ENCODE measurements at regions not wholly inside any gene's neighbourhood (a gene's known extent, or its start where the extent isn't known, plus 50 kb on each side); places are given as distances from the start of the nearest gene placed in this dataset.
A peak's percentile ranks its signal among the peaks of the same experiment; 100 is the strongest.

DNA sequence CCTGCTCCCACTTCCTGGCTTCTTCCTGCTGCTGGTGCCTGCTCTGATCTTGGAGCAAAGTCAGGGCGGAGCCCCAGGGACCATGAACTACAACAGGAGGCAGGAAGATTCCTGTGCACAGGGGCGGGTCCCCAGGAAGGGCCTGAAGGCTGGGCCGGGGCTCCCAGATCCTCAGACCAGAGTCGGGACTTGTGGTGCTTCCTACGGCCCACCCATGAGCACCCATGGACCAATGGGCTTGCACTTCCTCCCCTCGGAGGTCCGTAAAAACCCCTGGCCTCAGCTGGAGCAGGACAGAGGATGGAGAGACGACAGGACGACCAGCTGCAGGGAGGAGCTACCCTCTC, 1287.1 kb downstream of the TMEM121 start:
- H3K4me1 ChIP-seq (ENCODE audit: insufficient read depth, low read length) = peaks cover 5% of the 10 kb centered on the region
- no peaks in the 10 kb centered on the region for H3K9me3 ChIP-seq (ENCODE audit: low read depth, low read length)

DNA sequence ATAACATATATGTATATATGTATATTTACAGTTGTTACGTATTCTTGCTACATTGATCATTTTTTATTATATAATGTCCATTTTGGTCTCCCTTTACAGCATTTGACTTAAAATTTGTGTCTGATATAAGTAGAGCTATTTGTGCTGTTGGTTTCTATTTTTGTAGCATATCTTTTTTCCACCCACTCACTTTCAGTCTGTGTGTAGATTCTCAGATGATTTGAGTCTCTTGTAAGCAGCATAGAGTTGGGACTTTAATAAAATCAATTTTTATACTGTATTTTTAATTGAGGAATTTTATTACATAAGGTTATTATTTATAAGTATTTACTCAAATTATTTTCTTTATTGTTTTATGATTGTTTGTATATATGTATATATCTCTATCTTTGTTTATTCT, 1293.7 kb downstream of the TMEM121 start:
- peaks cover 2% of the 10 kb centered on the region for H3K27me3 ChIP-seq (ENCODE audit: insufficient read depth, low read length)
- H3K9me3 ChIP-seq (ENCODE audit: low read depth, low read length) = no peaks in the 10 kb centered on the region
- H3K4me1 ChIP-seq (ENCODE audit: insufficient read depth, low read length) = no peaks in the 10 kb centered on the region
- no peak overlapping the region for H3K4me3 ChIP-seq (ENCODE audit: low read length)

More for the DNA sequence above, 1287.1 kb downstream of the TMEM121 start:
- H3K4me3 ChIP-seq (ENCODE audit: low read length) = no peak overlapping the region
- peaks cover 2% of the 10 kb centered on the region for H3K27me3 ChIP-seq (ENCODE audit: insufficient read depth, low read length)

- peaks cover 2% of the 10 kb centered on the region for H3K27me3 ChIP-seq (ENCODE audit: insufficient read depth, low read length)
- no peaks in the 10 kb centered on the region for H3K4me1 ChIP-seq (ENCODE audit: insufficient read depth, low read length)
- H3K4me3 ChIP-seq (ENCODE audit: low read length) = no peak overlapping the region
- H3K9me3 ChIP-seq (ENCODE audit: low read depth, low read length) = no peaks in the 10 kb centered on the region
Measured at GRCh38 chr14:106821119-106821518, 1294.7 kb downstream of the TMEM121 start.

- Histone ChIP-seq H3K9me3 (ENCODE audit: low read depth, low read length) (no peaks in the 10 kb centered on the region), H3K4me1 (ENCODE audit: insufficient read depth, low read length) (no peaks in the 10 kb centered on the region), H3K27me3 (ENCODE audit: insufficient read depth, low read length) (no peaks in the 10 kb centered on the region), H3K4me3 (ENCODE audit: low read length) (no peak overlapping the region)
Measured at GRCh38 chr14:106822905-106823304, 1296.5 kb downstream of the TMEM121 start.

GRCh38 chr14:106823552-106823951, 1297.2 kb downstream of the TMEM121 start:
- H3K27me3 ChIP-seq (ENCODE audit: insufficient read depth, low read length) = no peaks in the 10 kb centered on the region
- H3K4me3 ChIP-seq (ENCODE audit: low read length) = no peak overlapping the region
- no peaks in the 10 kb centered on the region for H3K9me3 ChIP-seq (ENCODE audit: low read depth, low read length)
- H3K4me1 ChIP-seq (ENCODE audit: insufficient read depth, low read length) = no peaks in the 10 kb centered on the region

GRCh38 chr14:106826833-106827369, 1300.5 kb downstream of the TMEM121 start:
- no peaks in the 10 kb centered on the region for H3K9me3 ChIP-seq (ENCODE audit: low read depth, low read length)
- no peaks in the 10 kb centered on the region for H3K27me3 ChIP-seq (ENCODE audit: insufficient read depth, low read length)
- no peaks in the 10 kb centered on the region for H3K4me1 ChIP-seq (ENCODE audit: insufficient read depth, low read length)
- no peak overlapping the region for H3K4me3 ChIP-seq (ENCODE audit: low read length)

- Histone ChIP-seq H3K4me1 (ENCODE audit: insufficient read depth, low read length) (no peaks in the 10 kb centered on the region), H3K27me3 (ENCODE audit: insufficient read depth, low read length) (no peaks in the 10 kb centered on the region), H3K9me3 (ENCODE audit: low read depth, low read length) (no peaks in the 10 kb centered on the region), H3K4me3 (ENCODE audit: low read length) (no peak overlapping the region)
Measured at GRCh38 chr14:106831322-106831720, 1304.9 kb downstream of the TMEM121 start.

DNA sequence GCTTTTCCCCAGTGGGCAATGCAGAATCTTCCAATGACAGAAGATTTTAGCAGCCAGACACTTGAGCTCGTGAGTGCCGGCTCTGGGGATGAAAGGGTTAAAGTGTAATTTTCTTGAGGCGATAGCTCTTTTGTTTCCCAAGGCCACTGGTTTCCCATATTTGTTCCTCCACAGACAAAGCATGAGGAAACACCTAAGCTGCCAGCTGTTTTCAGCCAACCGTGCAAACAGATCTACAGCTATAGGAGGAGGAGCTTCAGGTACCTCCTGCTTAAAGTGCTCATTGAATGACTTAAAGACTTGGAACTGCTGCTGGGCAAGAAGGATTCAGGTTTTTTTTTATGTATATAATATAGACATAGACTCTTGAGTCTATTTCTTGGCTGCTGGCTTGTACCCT, 1311.5 kb downstream of the TMEM121 start:
- no peaks in the 10 kb centered on the region for H3K9me3 ChIP-seq (ENCODE audit: low read depth, low read length)
- no peaks in the 10 kb centered on the region for H3K27me3 ChIP-seq (ENCODE audit: insufficient read depth, low read length)
- H3K4me3 ChIP-seq (ENCODE audit: low read length) = no peak overlapping the region
- peaks cover 5% of the 10 kb centered on the region for H3K4me1 ChIP-seq (ENCODE audit: insufficient read depth, low read length)

DNA sequence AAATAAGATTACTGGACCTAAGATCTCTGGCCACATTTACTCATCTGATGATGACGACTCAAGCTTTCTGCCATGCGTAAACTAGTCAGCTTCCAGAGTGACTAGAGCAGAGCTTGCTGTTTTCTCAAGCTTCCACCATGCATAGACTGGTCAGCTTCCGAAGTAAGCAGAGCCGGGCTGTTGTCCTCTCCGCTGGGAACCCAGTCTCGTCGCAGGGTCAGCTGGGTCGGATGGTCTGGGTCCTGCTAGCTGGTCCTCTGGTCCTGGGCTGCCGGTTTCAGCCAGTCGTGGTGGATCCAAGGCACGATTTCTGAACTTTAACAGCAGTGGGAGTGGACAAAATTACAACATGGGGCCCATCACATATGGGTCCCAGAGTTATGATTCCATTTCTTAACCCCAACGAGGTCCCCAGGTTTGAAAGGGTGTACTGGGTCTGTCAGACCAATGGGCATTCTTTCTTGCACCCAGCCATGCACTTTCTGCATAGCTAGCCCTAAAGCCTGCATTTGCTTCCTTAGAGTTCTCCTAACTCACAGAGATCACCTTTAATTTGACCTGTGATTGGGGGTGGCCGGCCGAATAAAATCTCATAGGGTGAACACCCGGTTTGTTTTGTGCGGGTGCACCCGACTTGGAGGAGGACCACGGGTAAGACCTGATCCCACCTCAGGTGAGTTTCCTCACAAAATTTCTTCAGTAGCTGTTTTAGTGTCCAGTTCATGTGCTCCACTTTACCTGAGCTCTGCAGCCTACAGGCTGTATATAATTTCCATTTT, 1312.8 kb downstream of the TMEM121 start:
- H3K4me1 ChIP-seq (ENCODE audit: insufficient read depth, low read length) = peaks cover 17% of the 10 kb centered on the region
- H3K9me3 ChIP-seq (ENCODE audit: low read depth, low read length) = no peaks in the 10 kb centered on the region
- H3K4me3 ChIP-seq (ENCODE audit: low read length) = no peak overlapping the region
- H3K27me3 ChIP-seq (ENCODE audit: insufficient read depth, low read length) = no peaks in the 10 kb centered on the region

DNA sequence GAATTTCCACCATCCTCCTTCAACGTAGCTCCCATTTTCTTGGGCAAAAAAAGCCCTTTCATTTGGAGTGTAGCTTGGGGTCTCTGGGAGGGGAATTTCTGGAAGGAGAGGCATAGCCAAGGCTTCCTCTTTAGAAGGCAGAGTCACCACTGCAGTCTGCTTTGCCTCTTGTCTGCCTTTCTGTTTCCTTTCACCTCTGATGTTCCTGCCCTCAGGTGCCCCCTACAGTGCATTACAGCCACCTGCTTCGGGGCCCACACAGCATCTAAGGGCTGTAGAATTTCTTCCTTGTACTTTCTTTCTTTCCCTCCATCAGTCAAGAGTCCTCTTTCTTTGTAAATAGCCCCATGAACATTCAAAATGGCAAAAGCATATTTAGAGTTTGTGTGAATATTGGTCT, 1313.9 kb downstream of the TMEM121 start:
- no peaks in the 10 kb centered on the region for H3K27me3 ChIP-seq (ENCODE audit: insufficient read depth, low read length)
- H3K4me1 ChIP-seq (ENCODE audit: insufficient read depth, low read length) = peaks cover 17% of the 10 kb centered on the region
- no peak overlapping the region for H3K4me3 ChIP-seq (ENCODE audit: low read length)
- H3K9me3 ChIP-seq (ENCODE audit: low read depth, low read length) = no peaks in the 10 kb centered on the region

GRCh38 chr14:106840991-106841390, 1314.6 kb downstream of the TMEM121 start:
- H3K4me1 ChIP-seq (ENCODE audit: insufficient read depth, low read length) = peaks cover 22% of the 10 kb centered on the region
- H3K27me3 ChIP-seq (ENCODE audit: insufficient read depth, low read length) = no peaks in the 10 kb centered on the region
- no peaks in the 10 kb centered on the region for H3K9me3 ChIP-seq (ENCODE audit: low read depth, low read length)
- H3K4me3 ChIP-seq (ENCODE audit: low read length) = no peak overlapping the region

DNA sequence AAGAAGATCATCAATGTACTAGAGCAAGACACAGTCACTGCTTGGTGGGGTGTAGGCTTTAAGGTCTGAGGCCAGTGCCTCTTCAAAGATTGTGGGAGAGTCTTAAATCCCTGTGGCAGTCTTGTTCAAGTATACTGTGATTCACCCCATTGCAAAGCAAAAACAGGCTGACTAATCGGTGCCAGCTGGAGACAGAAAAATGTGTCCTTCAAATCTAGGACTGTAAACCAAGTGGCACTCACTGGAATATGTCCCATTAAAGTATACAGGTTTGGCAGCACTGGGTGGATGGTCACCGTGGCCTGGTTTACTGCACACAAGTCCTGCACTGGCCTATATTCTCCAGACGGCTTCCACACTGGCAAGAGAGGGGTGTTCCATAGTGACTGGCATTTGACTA, 1315.3 kb downstream of the TMEM121 start:
- H3K4me3 ChIP-seq (ENCODE audit: low read length) = no peak overlapping the region
- H3K27me3 ChIP-seq (ENCODE audit: insufficient read depth, low read length) = no peaks in the 10 kb centered on the region
- H3K4me1 ChIP-seq (ENCODE audit: insufficient read depth, low read length) = peaks cover 25% of the 10 kb centered on the region

GRCh38 chr14:106842687-106843086, 1316.3 kb downstream of the TMEM121 start:
- H3K9me3 ChIP-seq (ENCODE audit: low read depth, low read length) = no peaks in the 10 kb centered on the region
- no peaks in the 10 kb centered on the region for H3K27me3 ChIP-seq (ENCODE audit: insufficient read depth, low read length)
- no peak overlapping the region for H3K4me3 ChIP-seq (ENCODE audit: low read length)
- H3K4me1 ChIP-seq (ENCODE audit: insufficient read depth, low read length) = peaks cover 30% of the 10 kb centered on the region

More for the DNA sequence above, 1315.3 kb downstream of the TMEM121 start:
- no peaks in the 10 kb centered on the region for H3K9me3 ChIP-seq (ENCODE audit: low read depth, low read length)

- Histone ChIP-seq H3K4me1 (ENCODE audit: insufficient read depth, low read length) (peaks cover 33% of the 10 kb centered on the region), H3K9me3 (ENCODE audit: low read depth, low read length) (no peaks in the 10 kb centered on the region), H3K4me3 (ENCODE audit: low read length) (peak overlapping the region; percentile 93), H3K27me3 (ENCODE audit: insufficient read depth, low read length) (no peaks in the 10 kb centered on the region)
Measured at GRCh38 chr14:106843386-106843785, 1317.0 kb downstream of the TMEM121 start.

DNA sequence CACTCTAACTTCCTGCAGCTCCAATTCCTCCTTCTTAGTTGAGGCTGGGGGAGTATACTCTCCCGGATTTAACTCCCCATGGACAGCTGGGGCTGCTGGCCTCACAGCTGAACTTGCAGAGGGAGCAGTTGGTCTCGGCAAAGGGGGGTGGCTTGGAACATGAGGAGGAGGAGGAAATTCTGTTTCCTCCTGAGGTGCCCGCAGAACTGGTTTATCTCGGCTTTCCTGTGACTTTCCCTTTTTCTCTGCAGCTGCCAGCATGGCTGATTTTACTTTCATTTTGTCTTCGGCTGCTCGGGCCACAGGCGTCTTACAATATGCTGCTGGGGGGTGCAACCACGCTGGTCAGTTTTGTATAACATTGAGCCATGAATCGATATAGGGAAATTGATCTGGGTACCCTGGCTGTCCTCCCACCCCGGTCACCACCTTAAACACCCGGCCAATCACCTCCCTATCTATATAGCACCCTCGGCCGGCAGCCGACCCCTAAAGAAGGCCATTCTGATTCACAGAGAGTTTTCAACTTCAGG, 1317.6 kb downstream of the TMEM121 start:
- no peaks in the 10 kb centered on the region for H3K27me3 ChIP-seq (ENCODE audit: insufficient read depth, low read length)
- peaks cover 40% of the 10 kb centered on the region for H3K4me1 ChIP-seq (ENCODE audit: insufficient read depth, low read length)
- peak overlapping the region; percentile 93 for H3K4me3 ChIP-seq (ENCODE audit: low read length)
- no peaks in the 10 kb centered on the region for H3K9me3 ChIP-seq (ENCODE audit: low read depth, low read length)

All from mononuclear cell (primary cell).